ENCODE measurements at regions not wholly inside any gene's neighbourhood (a gene's known extent, or its start where the extent isn't known, plus 50 kb on each side); places are given as distances from the start of the nearest gene placed in this dataset.

- Histone ChIP-seq H3K9me2 (replicated peaks; ENCODE audit: control insufficient read depth, low read length) (no peaks in the 10 kb centered on the region), H3F3A (ENCODE audit: control insufficient read depth, insufficient read depth) (no peaks in the 10 kb centered on the region), H3K36me3 (ENCODE audit: control insufficient read depth, low read length) (no peaks in the 10 kb centered on the region), H3K4me2 (ENCODE audit: low read length) (no peak overlapping the region), H3K9me3 (ENCODE audit: control insufficient read depth, insufficient read depth, low read length) (no peaks in the 10 kb centered on the region), H3K27me3 (ENCODE audit: control insufficient read depth, low read length) (no peaks in the 10 kb centered on the region), H3K27ac (ENCODE audit: low read depth, low read length) (no peak overlapping the region), H3K4me1 (ENCODE audit: control insufficient read depth, low read length) (no peaks in the 10 kb centered on the region), H3K79me2 (ENCODE audit: control insufficient read depth, low read length) (no peaks in the 10 kb centered on the region), H3K4me3 (ENCODE audit: low read length) (no peak overlapping the region), H4K20me1 (ENCODE audit: control insufficient read depth, insufficient read depth, low read depth, low read length) (no peaks in the 10 kb centered on the region)
- TF ChIP-seq CTCF (IDR thresholded peaks at IDR 0.05; ENCODE audit: low read depth, low read length, poor library complexity, severe bottlenecking) (no peak), EZH2phosphoT487 (IDR thresholded peaks at IDR 0.05; ENCODE audit: borderline replicate concordance, low read length) (no peak)
These were observed 533.1 kb upstream of the CHAC2 start for GRCh38 chr2:53234548-53234903.

GRCh38 chr2:53233759-53234547, 533.7 kb upstream of the CHAC2 start:
- Histone ChIP-seq H3K27ac (ENCODE audit: low read depth, low read length) (no peak overlapping the region), H3K4me3 (ENCODE audit: low read length) (no peak overlapping the region), H4K20me1 (ENCODE audit: control insufficient read depth, insufficient read depth, low read depth, low read length) (no peaks in the 10 kb centered on the region), H3K4me1 (ENCODE audit: control insufficient read depth, low read length) (no peaks in the 10 kb centered on the region), H3K27me3 (ENCODE audit: control insufficient read depth, low read length) (no peaks in the 10 kb centered on the region), H3K9me2 (replicated peaks; ENCODE audit: control insufficient read depth, low read length) (no peaks in the 10 kb centered on the region), H3K4me2 (ENCODE audit: low read length) (no peak overlapping the region), H3K9me3 (ENCODE audit: control insufficient read depth, insufficient read depth, low read length) (no peaks in the 10 kb centered on the region), H3F3A (ENCODE audit: control insufficient read depth, insufficient read depth) (no peaks in the 10 kb centered on the region), H3K79me2 (ENCODE audit: control insufficient read depth, low read length) (no peaks in the 10 kb centered on the region), H3K36me3 (ENCODE audit: control insufficient read depth, low read length) (no peaks in the 10 kb centered on the region)
- no peak for TF ChIP-seq EZH2phosphoT487 (IDR thresholded peaks at IDR 0.05; ENCODE audit: borderline replicate concordance, low read length)
- no peak for TF ChIP-seq CTCF (IDR thresholded peaks at IDR 0.05; ENCODE audit: low read depth, low read length, poor library complexity, severe bottlenecking)

- no peak overlapping the region for H3K4me2 ChIP-seq (ENCODE audit: low read length)
- no peaks in the 10 kb centered on the region for H3K9me3 ChIP-seq (ENCODE audit: control insufficient read depth, insufficient read depth, low read length)
- TF ChIP-seq EZH2phosphoT487 (IDR thresholded peaks at IDR 0.05; ENCODE audit: borderline replicate concordance, low read length) (no peak), CTCF (IDR thresholded peaks at IDR 0.05; ENCODE audit: low read depth, low read length, poor library complexity, severe bottlenecking) (no peak)
- no peak overlapping the region for H3K4me3 ChIP-seq (ENCODE audit: low read length)
- no peaks in the 10 kb centered on the region for H3K36me3 ChIP-seq (ENCODE audit: control insufficient read depth, low read length)
- no peaks in the 10 kb centered on the region for H3F3A ChIP-seq (ENCODE audit: control insufficient read depth, insufficient read depth)
- H3K27me3 ChIP-seq (ENCODE audit: control insufficient read depth, low read length): no peaks in the 10 kb centered on the region
- H3K27ac ChIP-seq (ENCODE audit: low read depth, low read length): no peak overlapping the region
- no peaks in the 10 kb centered on the region for H4K20me1 ChIP-seq (ENCODE audit: control insufficient read depth, insufficient read depth, low read depth, low read length)
- no peaks in the 10 kb centered on the region for H3K4me1 ChIP-seq (ENCODE audit: control insufficient read depth, low read length)
- H3K9me2 ChIP-seq (replicated peaks; ENCODE audit: control insufficient read depth, low read length): no peaks in the 10 kb centered on the region
- no peaks in the 10 kb centered on the region for H3K79me2 ChIP-seq (ENCODE audit: control insufficient read depth, low read length)
These were observed 535.7 kb upstream of the CHAC2 start for GRCh38 chr2:53231908-53232307.

All from DOHH2 (cell line).